Fibroblast of the conjunctiva (primary cell): ENCODE measurements at regions not wholly inside any gene's neighbourhood (a gene's known extent, or its start where the extent isn't known, plus 50 kb on each side); places are given as distances from the start of the nearest gene placed in this dataset.
A peak's percentile ranks its signal among the peaks of the same experiment; 100 is the strongest.
"Not testable (repeated sequence)": the region's sequence is repeated elsewhere in the genome, so short reads cannot be mapped to it uniquely, and the experiment has no call there.

ENCODE experiments used
- DNase-seq: peaks from one replicate; pipeline ENCODE4 v3.0.0-alpha.2; 2010; ENCODE audit warnings: low read depth

- DNase-seq: no peak
Measured at GRCh38 chr2:234374736-234375135, 122.1 kb downstream of the ARL4C start.

- no peak for DNase-seq
Measured at GRCh38 chr2:234374150-234374508, 122.8 kb downstream of the ARL4C start.

- no peak for DNase-seq
Measured at GRCh38 chr2:234373481-234374149, 123.3 kb downstream of the ARL4C start.

GRCh38 chr2:234373060-234373459 is 123.8 kb downstream of the ARL4C start:
- DNase-seq: no peak

GRCh38 chr2:234372506-234372905 is 124.4 kb downstream of the ARL4C start:
- DNase-seq: no peak

GRCh38 chr2:234368861-234369261 is 128.0 kb downstream of the ARL4C start:
- no peak for DNase-seq

GRCh38 chr2:234366891-234367290 is 130.0 kb downstream of the ARL4C start:
- DNase-seq: peak; percentile 12

- no peak for DNase-seq
Measured at GRCh38 chr2:234364661-234365060, 132.2 kb downstream of the ARL4C start.

GRCh38 chr2:234363647-234364294 is 133.1 kb downstream of the ARL4C start:
- no peak for DNase-seq

GRCh38 chr2:234363011-234363487 is 133.8 kb downstream of the ARL4C start:
- DNase-seq: no peak

GRCh38 chr2:234360313-234360975 is 136.4 kb downstream of the ARL4C start:
- DNase-seq: peak; percentile 51

- no peak for DNase-seq
Measured at GRCh38 chr2:234357666-234358065, 139.2 kb downstream of the ARL4C start.

- DNase-seq: no peak
Measured at GRCh38 chr2:234355808-234356365, 141.0 kb downstream of the ARL4C start.

GRCh38 chr2:234355021-234355720 is 141.7 kb downstream of the ARL4C start:
- DNase-seq: no peak

GRCh38 chr2:234352270-234352669 is 144.6 kb downstream of the ARL4C start:
- no peak for DNase-seq

- not testable (repeated sequence) for DNase-seq
Measured at GRCh38 chr2:234351866-234352265, 145.0 kb downstream of the ARL4C start.

GRCh38 chr2:234348081-234348480 is 148.8 kb downstream of the ARL4C start:
- no peak for DNase-seq

GRCh38 chr2:234345921-234346320 is 151.0 kb downstream of the ARL4C start:
- DNase-seq: no peak

- no peak for DNase-seq
Measured at GRCh38 chr2:234344012-234344411, 152.9 kb downstream of the ARL4C start.

- no peak for DNase-seq
Measured at GRCh38 chr2:234343372-234343771, 153.5 kb downstream of the ARL4C start.

- DNase-seq: no peak
Measured at GRCh38 chr2:234341306-234341985, 155.4 kb downstream of the ARL4C start.

GRCh38 chr2:234339501-234339900 is 157.4 kb downstream of the ARL4C start:
- DNase-seq: no peak
